Ovary (tissue), 7 donors: ENCODE measurements at regions not wholly inside any gene's neighbourhood (a gene's known extent, or its start where the extent isn't known, plus 50 kb on each side); places are given as distances from the start of the nearest gene placed in this dataset.

Experiments
- DNase-seq, 5 donors: peaks; one replicate each; pipeline ENCODE4 v3.0.0-alpha.2; 2019 to 2020
- H3K27ac ChIP-seq, 2 donors: fragments of 200-600 bp; one replicate each; pipeline versions ENCODE4 v1.5.1 to v1.8.0; 2019 to 2022
- H3K27me3 ChIP-seq: fragments of 200-600 bp; one replicate; pipeline ENCODE4 v1.8.0; 2022
- H3K36me3 ChIP-seq: fragments of 200-600 bp; sonication (generic); one replicate; pipeline ENCODE4 v1.5.1; 2019
- H3K4me1 ChIP-seq: one replicate; pipeline ENCODE4 v1.8.1; 2013; ENCODE audit warnings: mild to moderate bottlenecking, moderate library complexity; ENCODE audit not compliant: insufficient read depth
- H3K4me3 ChIP-seq: fragments of 200-600 bp; sonication (generic); one replicate; pipeline ENCODE4 v1.5.1; 2017
- H3K9me3 ChIP-seq, 2 donors: fragments of 200-600 bp in 1 of 2; sonication (generic) in 1 of 2; one replicate each; pipeline versions ENCODE4 v1.5.1 to v1.8.1; 2013 to 2019; ENCODE audit warnings: mild to moderate bottlenecking in 1 of 2, moderate library complexity in 1 of 2
- CTCF ChIP-seq, 3 donors: fragments of 450-650 bp in 2 of 3; fragments of 200-600 bp in 1 of 3; IDR thresholded peaks; one replicate each; pipeline versions ENCODE4 v1.5.1 to v1.8.0; 2016 to 2022; ENCODE audit warnings: antibody characterized with exemption in 3 of 3, mild to moderate bottlenecking in 1 of 3
- EP300 ChIP-seq: sonication (generic); formaldehyde crosslinking; IDR thresholded peaks from one replicate; pipeline ENCODE4 v1.6.1; 2017; ENCODE audit warnings: antibody characterized with exemption
- POLR2A ChIP-seq: fragments of 450-650 bp; IDR thresholded peaks from one replicate; pipeline ENCODE4 v1.6.1; 2017; ENCODE audit warnings: antibody characterized with exemption, mild to moderate bottlenecking, moderate library complexity
- WGBS, 3 donors: extraction: QIAGEN DNeasy Blood & Tissue Kit in 1 of 3; methylation state at CpG; one replicate each; pipeline versions ENCODE4 v1.1.5 to v1.1.7; 2013 to 2017; 5-methylcytosine and 5-hydroxymethylcytosine counted together
- intact Hi-C, 4 donors: fragments of 100-400 bp; cut with DNase I; formaldehyde crosslinking; loops; one replicate each; pipeline versions ENCODE4 v1.11.0 to v1.15.1; 2022 to 2023
- donor health status: DM: no; HTN: no; CAD: no; lungs with moderate emphysema.
- donor health status: DM: no; HTN: no; CAD: no.
- donor health status: Bipolar disorder and iron deficiency.
- donor health status: DM: no; HTN: no; CAD: no.
- donor health status: DM: yes; HTN: yes; CAD: no.

- no peak for DNase-seq
- no peaks in the 10 kb centered on the region for H3K9me3 ChIP-seq
- intact Hi-C loops, result no loop called here
- TF ChIP-seq CTCF (IDR thresholded peaks at IDR 0.05), result no peak
- no peak for TF ChIP-seq EP300
- TF ChIP-seq POLR2A, result no peak
- H3K27ac ChIP-seq, result no peak overlapping the region
- H3K4me1 ChIP-seq, result no peaks in the 10 kb centered on the region
- H3K27me3 ChIP-seq, result no peaks in the 10 kb centered on the region
- WGBS, 3 donors, result 7 to 23% (median 13%) methylated on average over 1 of the region's 1 CpG
- no peak overlapping the region for H3K4me3 ChIP-seq
- no peaks in the 10 kb centered on the region for H3K36me3 ChIP-seq
Observed at GRCh38 chr5:52119768-52120167, 667.9 kb upstream of the ITGA1 start.

GRCh38 chr5:52132053-52132452, 655.7 kb upstream of the ITGA1 start:
- no peaks in the 10 kb centered on the region for H3K27me3 ChIP-seq
- intact Hi-C loops, result no loop called here
- no peaks in the 10 kb centered on the region for H3K36me3 ChIP-seq
- 46 to 54% (median 52%) methylated on average over 3 of the region's 3 CpGs for WGBS, 3 donors
- no peaks in the 10 kb centered on the region for H3K9me3 ChIP-seq
- TF ChIP-seq POLR2A (no peak), EP300 (no peak), CTCF (IDR thresholded peaks at IDR 0.05) (no peak)
- no peaks in the 10 kb centered on the region for H3K4me1 ChIP-seq
- H3K27ac ChIP-seq, result no peak overlapping the region
- no peak for DNase-seq
- H3K4me3 ChIP-seq, result no peak overlapping the region

GRCh38 chr5:52134013-52134650, 653.6 kb upstream of the ITGA1 start:
- 76 to 79% (median 78%) methylated on average over 3 of the region's 3 CpGs for WGBS, 3 donors
- TF ChIP-seq POLR2A, result no peak
- no peak for TF ChIP-seq CTCF (IDR thresholded peaks at IDR 0.05)
- no peak for TF ChIP-seq EP300
- H3K4me3 ChIP-seq, result no peak overlapping the region
- H3K4me1 ChIP-seq, result no peaks in the 10 kb centered on the region
- no peaks in the 10 kb centered on the region for H3K9me3 ChIP-seq
- no peaks in the 10 kb centered on the region for H3K36me3 ChIP-seq
- intact Hi-C loops, result no loop called here
- no peak for DNase-seq
- no peaks in the 10 kb centered on the region for H3K27me3 ChIP-seq
- H3K27ac ChIP-seq, result no peak overlapping the region

- 58 to 80% (median 60%) methylated on average over 3 of the region's 3 CpGs for WGBS, 3 donors
- TF ChIP-seq POLR2A (no peak), EP300 (no peak), CTCF (IDR thresholded peaks at IDR 0.05) (no peak)
- H3K27ac ChIP-seq, result no peak overlapping the region
- H3K36me3 ChIP-seq, result no peaks in the 10 kb centered on the region
- DNase-seq, result no peak
- no peaks in the 10 kb centered on the region for H3K9me3 ChIP-seq
- no peaks in the 10 kb centered on the region for H3K27me3 ChIP-seq
- intact Hi-C loops, result no loop called here
- H3K4me1 ChIP-seq, result no peaks in the 10 kb centered on the region
- H3K4me3 ChIP-seq, result no peak overlapping the region
Observed at GRCh38 chr5:52139888-52140615, 647.7 kb upstream of the ITGA1 start.
